ENCODE measurements at regions not wholly inside any gene's neighbourhood (a gene's known extent, or its start where the extent isn't known, plus 50 kb on each side); places are given as distances from the start of the nearest gene placed in this dataset.

GRCh38 chr5:74328221-74328630 lies 312.3 kb downstream of the ENC1 start:
- Histone ChIP-seq H3K36me3 (ENCODE audit: insufficient read depth, low read length) (no peaks in the 10 kb centered on the region), H3K9ac (ENCODE audit: low read length) (no peak overlapping the region), H3K79me2 (replicated peaks; ENCODE audit: insufficient read depth, low read length) (no peaks in the 10 kb centered on the region), H3F3A (ENCODE audit: insufficient read depth, low read length, poor library complexity, severe bottlenecking) (no peaks in the 10 kb centered on the region), H3K9me3 (ENCODE audit: low read length) (no peaks in the 10 kb centered on the region), H3K27ac (ENCODE audit: low read length) (no peak overlapping the region), H3K4me3 (ENCODE audit: low read length) (no peak overlapping the region), H3K4me2 (ENCODE audit: low read length) (no peak overlapping the region), H3K9me2 (ENCODE audit: insufficient read depth, low read length) (no peaks in the 10 kb centered on the region), H3K27me3 (ENCODE audit: insufficient read depth, low read depth, low read length) (no peaks in the 10 kb centered on the region), H2AFZ (ENCODE audit: low read depth, low read length) (no peak overlapping the region), H4K20me1 (ENCODE audit: insufficient read depth) (no peaks in the 10 kb centered on the region)
- TF ChIP-seq POLR2AphosphoS5 (IDR thresholded peaks at IDR 0.05) (no peak), SMC3 (conservative IDR thresholded peaks at IDR 0.05; ENCODE audit: poor library complexity) (no peak), MXI1 (conservative IDR thresholded peaks at IDR 0.05; ENCODE audit: poor library complexity, severe bottlenecking) (no peak), RAD21 (conservative IDR thresholded peaks at IDR 0.05) (no peak), TAF1 (IDR thresholded peaks at IDR 0.05; ENCODE audit: low read depth) (no peak), CTCF (IDR thresholded peaks at IDR 0.05; ENCODE audit: poor library complexity, severe bottlenecking) (no peak), EZH2 (IDR thresholded peaks at IDR 0.05; ENCODE audit: borderline replicate concordance, insufficient read depth, low read length, poor library complexity, severe bottlenecking) (no peak), EP300 (conservative IDR thresholded peaks at IDR 0.05; ENCODE audit: poor library complexity, severe bottlenecking) (no peak)
- TF ChIP-seq, protein P1, sequence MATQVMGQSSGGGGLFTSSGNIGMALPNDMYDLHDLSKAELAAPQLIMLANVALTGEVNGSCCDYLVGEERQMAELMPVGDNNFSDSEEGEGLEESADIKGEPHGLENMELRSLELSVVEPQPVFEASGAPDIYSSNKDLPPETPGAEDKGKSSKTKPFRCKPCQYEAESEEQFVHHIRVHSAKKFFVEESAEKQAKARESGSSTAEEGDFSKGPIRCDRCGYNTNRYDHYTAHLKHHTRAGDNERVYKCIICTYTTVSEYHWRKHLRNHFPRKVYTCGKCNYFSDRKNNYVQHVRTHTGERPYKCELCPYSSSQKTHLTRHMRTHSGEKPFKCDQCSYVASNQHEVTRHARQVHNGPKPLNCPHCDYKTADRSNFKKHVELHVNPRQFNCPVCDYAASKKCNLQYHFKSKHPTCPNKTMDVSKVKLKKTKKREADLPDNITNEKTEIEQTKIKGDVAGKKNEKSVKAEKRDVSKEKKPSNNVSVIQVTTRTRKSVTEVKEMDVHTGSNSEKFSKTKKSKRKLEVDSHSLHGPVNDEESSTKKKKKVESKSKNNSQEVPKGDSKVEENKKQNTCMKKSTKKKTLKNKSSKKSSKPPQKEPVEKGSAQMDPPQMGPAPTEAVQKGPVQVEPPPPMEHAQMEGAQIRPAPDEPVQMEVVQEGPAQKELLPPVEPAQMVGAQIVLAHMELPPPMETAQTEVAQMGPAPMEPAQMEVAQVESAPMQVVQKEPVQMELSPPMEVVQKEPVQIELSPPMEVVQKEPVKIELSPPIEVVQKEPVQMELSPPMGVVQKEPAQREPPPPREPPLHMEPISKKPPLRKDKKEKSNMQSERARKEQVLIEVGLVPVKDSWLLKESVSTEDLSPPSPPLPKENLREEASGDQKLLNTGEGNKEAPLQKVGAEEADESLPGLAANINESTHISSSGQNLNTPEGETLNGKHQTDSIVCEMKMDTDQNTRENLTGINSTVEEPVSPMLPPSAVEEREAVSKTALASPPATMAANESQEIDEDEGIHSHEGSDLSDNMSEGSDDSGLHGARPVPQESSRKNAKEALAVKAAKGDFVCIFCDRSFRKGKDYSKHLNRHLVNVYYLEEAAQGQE (IDR thresholded peaks at IDR 0.05; ENCODE audit: borderline replicate concordance) = no peak

DNA sequence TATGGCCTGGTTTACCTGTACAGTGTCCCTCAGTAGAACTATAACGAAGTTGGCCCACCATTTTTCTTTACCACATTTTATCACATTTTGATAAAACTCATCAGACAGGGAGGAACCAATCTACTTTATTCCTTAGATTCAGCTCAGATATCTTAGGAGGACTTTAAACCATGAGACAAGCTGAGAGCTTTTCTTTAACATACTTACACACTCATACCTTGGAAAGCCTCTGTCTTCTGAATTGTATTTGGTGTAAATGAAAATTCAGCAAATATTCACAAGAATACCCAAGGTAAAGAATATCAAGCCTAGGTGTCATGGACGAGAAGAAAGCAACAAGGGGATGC lies 313.2 kb downstream of the ENC1 start:
- TF ChIP-seq CTCF (IDR thresholded peaks at IDR 0.05; ENCODE audit: poor library complexity, severe bottlenecking) (no peak), EZH2 (IDR thresholded peaks at IDR 0.05; ENCODE audit: borderline replicate concordance, insufficient read depth, low read length, poor library complexity, severe bottlenecking) (no peak), TAF1 (IDR thresholded peaks at IDR 0.05; ENCODE audit: low read depth) (no peak), POLR2AphosphoS5 (IDR thresholded peaks at IDR 0.05) (no peak), MXI1 (conservative IDR thresholded peaks at IDR 0.05; ENCODE audit: poor library complexity, severe bottlenecking) (no peak), SMC3 (conservative IDR thresholded peaks at IDR 0.05; ENCODE audit: poor library complexity) (no peak), RAD21 (conservative IDR thresholded peaks at IDR 0.05) (no peak), EP300 (conservative IDR thresholded peaks at IDR 0.05; ENCODE audit: poor library complexity, severe bottlenecking) (no peak)
- TF ChIP-seq, protein P1 (IDR thresholded peaks at IDR 0.05; ENCODE audit: borderline replicate concordance) = no peak
- Histone ChIP-seq H2AFZ (ENCODE audit: low read depth, low read length) (no peak overlapping the region), H3K4me3 (ENCODE audit: low read length) (no peak overlapping the region), H3F3A (ENCODE audit: insufficient read depth, low read length, poor library complexity, severe bottlenecking) (no peaks in the 10 kb centered on the region), H3K4me2 (ENCODE audit: low read length) (no peak overlapping the region), H3K9me2 (ENCODE audit: insufficient read depth, low read length) (no peaks in the 10 kb centered on the region), H3K79me2 (replicated peaks; ENCODE audit: insufficient read depth, low read length) (no peaks in the 10 kb centered on the region), H3K36me3 (ENCODE audit: insufficient read depth, low read length) (no peaks in the 10 kb centered on the region), H3K9me3 (ENCODE audit: low read length) (no peaks in the 10 kb centered on the region), H3K27ac (ENCODE audit: low read length) (no peak overlapping the region), H4K20me1 (ENCODE audit: insufficient read depth) (no peaks in the 10 kb centered on the region), H3K27me3 (ENCODE audit: insufficient read depth, low read depth, low read length) (no peaks in the 10 kb centered on the region), H3K9ac (ENCODE audit: low read length) (no peak overlapping the region)
